Psoas muscle (tissue), 7 donors: ENCODE measurements at regions not wholly inside any gene's neighbourhood (a gene's known extent, or its start where the extent isn't known, plus 50 kb on each side); places are given as distances from the start of the nearest gene placed in this dataset.

ENCODE experiments used
- ATAC-seq, 4 donors: fragments of 200-7000 bp; cut with Tn5 transposase; one replicate each; pipeline ENCODE4 v1.9.1; 2020; ENCODE audit warnings: moderate library complexity in 3 of 4, mild to moderate bottlenecking in 2 of 4
- DNase-seq, 2 donors: peaks; one replicate each; pipeline ENCODE4 v3.0.0-alpha.2; 2020
- H3K27ac ChIP-seq: fragments of 200-600 bp; one replicate; pipeline ENCODE4 v1.8.0; 2022
- H3K27me3 ChIP-seq, 3 donors: fragments of 200-600 bp in 1 of 3; one replicate each; pipeline versions ENCODE4 v1.6.1 to v1.8.0; 2013 to 2022; ENCODE audit warnings: low read length in 2 of 3, mild to moderate bottlenecking in 2 of 3, moderate library complexity in 1 of 3; ENCODE audit not compliant: insufficient read depth in 3 of 3
- H3K36me3 ChIP-seq, 2 donors: fragments of 200-600 bp in 1 of 2; one replicate each; pipeline versions ENCODE4 v1.6.1 to v1.8.0; 2013 to 2022; ENCODE audit warnings: low read depth in 1 of 2, mild to moderate bottlenecking in 1 of 2, moderate library complexity in 1 of 2; ENCODE audit not compliant: insufficient read depth in 1 of 2
- H3K4me1 ChIP-seq: fragments of 200-600 bp; one replicate; pipeline ENCODE4 v1.8.0; 2022
- H3K4me3 ChIP-seq: fragments of 200-600 bp; one replicate; pipeline ENCODE4 v1.8.0; 2022; ENCODE audit warnings: mild to moderate bottlenecking
- H3K9me3 ChIP-seq: fragments of 200-600 bp; one replicate; pipeline ENCODE4 v1.8.0; 2022
- CTCF ChIP-seq: fragments of 200-600 bp; IDR thresholded peaks from one replicate; pipeline ENCODE4 v1.8.0; 2022; ENCODE audit warnings: antibody characterized with exemption
- WGBS, 3 donors: extraction: QIAGEN DNeasy Blood & Tissue Kit; methylation state at CpG; one replicate each; pipeline versions ENCODE4 v1.1.6 to v1.1.7; 2013; 5-methylcytosine and 5-hydroxymethylcytosine counted together
- intact Hi-C, 2 donors: fragments of 100-400 bp; cut with DNase I; formaldehyde crosslinking; loops; one replicate each; pipeline versions ENCODE4 v1.11.0 to v1.14.2; 2022
- donor health status: healthy with polysubstance abuse.
- donor health status: DM: no; HTN: no; CAD: no; lungs with moderate emphysema.
- donor health status: Bipolar disorder and iron deficiency.
- donor health status: healthy.
- donor health status: DM: yes; HTN: yes; CAD: no.
- donor health status: DM: no; HTN: no; CAD: no.
- donor health status: DM: yes; HTN: yes; CAD: no.

DNA sequence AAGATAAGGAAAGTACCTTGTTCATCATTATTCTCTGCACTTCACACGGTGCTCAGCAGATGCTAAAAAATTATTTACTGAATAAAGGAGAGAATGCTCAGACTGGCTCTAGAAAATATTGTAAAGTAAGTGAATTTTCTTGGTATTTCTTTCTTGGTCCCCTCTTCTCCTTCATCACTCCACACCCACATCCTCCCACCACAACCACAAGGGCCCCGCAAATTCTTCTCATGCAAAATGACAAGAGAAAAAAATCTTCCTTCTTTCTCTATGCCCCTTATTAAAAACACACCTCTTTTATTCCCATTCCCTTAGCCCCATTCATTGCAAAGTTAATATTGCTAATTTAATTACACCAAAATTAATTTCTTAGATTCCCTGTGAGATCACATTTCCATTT is 74.2 kb upstream of the NEDD4L start:
- Histone ChIP-seq H3K9me3 (no peaks in the 10 kb centered on the region), H3K4me1 (no peaks in the 10 kb centered on the region), H3K27me3 (no peaks in the 10 kb centered on the region), H3K36me3 (no peaks in the 10 kb centered on the region), H3K27ac (no peak overlapping the region), H3K4me3 (no peak overlapping the region)
- WGBS, 3 donors: 76 to 92% (median 81%) methylated on average over 2 of the region's 2 CpGs
- ATAC-seq: no peak
- intact Hi-C loops: no loop called here
- TF ChIP-seq CTCF: no peak
- DNase-seq: no peak

DNA sequence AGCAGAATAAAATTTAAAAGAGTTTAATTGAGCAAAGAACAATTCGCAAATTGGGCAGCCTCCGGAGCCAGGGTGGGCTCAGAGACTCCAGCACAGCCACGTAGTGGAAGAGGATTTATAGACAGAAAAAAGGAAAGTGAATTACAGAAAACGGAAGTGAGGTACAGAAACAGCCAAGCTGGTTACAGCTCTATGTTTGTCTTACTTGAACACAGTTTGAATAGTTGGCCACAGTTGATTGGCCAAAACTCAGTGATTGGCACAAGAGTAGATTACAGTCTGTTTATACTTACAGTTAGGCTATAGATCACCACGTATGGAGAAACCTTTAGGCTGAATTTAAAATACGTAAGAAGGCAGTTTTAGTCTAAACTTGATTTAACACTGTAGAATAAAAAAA is 78.8 kb upstream of the NEDD4L start:
- no peaks in the 10 kb centered on the region for H3K9me3 ChIP-seq
- 85 to 89% (median 86%) methylated on average over 6 of the region's 6 CpGs for WGBS, 3 donors
- no peak overlapping the region for H3K4me3 ChIP-seq
- ATAC-seq (no peak), DNase-seq (no peak)
- H3K4me1 ChIP-seq: no peaks in the 10 kb centered on the region
- no peak for TF ChIP-seq CTCF
- H3K36me3 ChIP-seq: no peaks in the 10 kb centered on the region
- intact Hi-C loops: no loop called here
- H3K27me3 ChIP-seq: no peaks in the 10 kb centered on the region
- no peak overlapping the region for H3K27ac ChIP-seq

- DNase-seq: no peak
- ATAC-seq: no peak
- Histone ChIP-seq H3K27me3 (no peaks in the 10 kb centered on the region), H3K9me3 (no peaks in the 10 kb centered on the region), H3K27ac (no peak overlapping the region), H3K36me3 (no peaks in the 10 kb centered on the region), H3K4me1 (no peaks in the 10 kb centered on the region), H3K4me3 (no peak overlapping the region)
- intact Hi-C loops: no loop called here
- no peak for TF ChIP-seq CTCF
- 72 to 96% (median 89%) methylated on average over 1 of the region's 1 CpG for WGBS, 3 donors
Measured at GRCh38 chr18:57961876-57962505, 82.0 kb upstream of the NEDD4L start.

- Histone ChIP-seq H3K4me3 (no peak overlapping the region), H3K27ac (no peak overlapping the region), H3K27me3 (peaks cover 0 to 2% (median 0%) of the 10 kb centered on the region in 3 donors), H3K36me3 (no peaks in the 10 kb centered on the region), H3K9me3 (no peaks in the 10 kb centered on the region), H3K4me1 (no peaks in the 10 kb centered on the region)
- DNase-seq: no peak
- no peak for ATAC-seq
- no peak for TF ChIP-seq CTCF
- intact Hi-C loops: no loop called here
Measured at GRCh38 chr18:57961411-57961810, 82.6 kb upstream of the NEDD4L start.

DNA sequence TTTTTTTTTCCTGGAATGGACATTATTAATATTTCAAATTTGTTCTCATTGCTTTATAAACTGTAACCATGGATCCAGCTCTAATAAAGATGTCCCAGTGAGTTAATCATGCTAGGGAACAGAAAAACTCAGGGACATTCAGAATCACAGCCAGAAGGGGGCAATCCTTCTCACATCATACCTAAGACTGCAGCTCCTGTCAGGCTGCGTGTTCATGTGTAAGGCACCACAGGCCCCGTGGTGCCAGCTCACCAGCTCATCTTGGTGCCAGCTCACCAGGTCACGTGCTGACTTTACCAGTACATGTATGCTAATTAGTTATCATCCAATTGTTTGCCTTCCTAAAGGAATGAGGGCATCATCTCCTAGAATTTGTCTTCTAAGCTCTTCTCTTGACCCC is 84.7 kb upstream of the NEDD4L start:
- no peak overlapping the region for H3K27ac ChIP-seq
- WGBS, 3 donors: 39 to 51% (median 41%) methylated on average over 3 of the region's 3 CpGs
- ATAC-seq (no peak), DNase-seq (no peak)
- H3K9me3 ChIP-seq: no peaks in the 10 kb centered on the region
- intact Hi-C loops: no loop called here
- H3K4me1 ChIP-seq: no peaks in the 10 kb centered on the region
- no peak overlapping the region for H3K4me3 ChIP-seq
- no peaks in the 10 kb centered on the region for H3K36me3 ChIP-seq
- no peak for TF ChIP-seq CTCF
- H3K27me3 ChIP-seq: peaks cover 0 to 8% (median 0%) of the 10 kb centered on the region in 3 donors
